WTC11 (cell line): ENCODE measurements at regions not wholly inside any gene's neighbourhood (a gene's known extent, or its start where the extent isn't known, plus 50 kb on each side); places are given as distances from the start of the nearest gene placed in this dataset.

Experiments used
- ATAC-seq: fragments of 200-7000 bp; cut with Tn5 transposase; 2 replicates; pipeline ENCODE4 v1.10.0; 2021; ENCODE audit warnings: mild to moderate bottlenecking, moderate library complexity
- CTCF ChIA-PET: fragments of 300-600 bp; sonication (Branson Sonifier 250); formaldehyde crosslinking; loops from one replicate; lab custom pipeline; 2021; ENCODE audit warnings: antibody characterized with exemption; lab: Charles Lee
- POLR2A ChIA-PET: fragments of 350-600 bp; sonication (Branson Sonifier 250); formaldehyde crosslinking; loops from one replicate; lab custom pipeline; 2021; ENCODE audit warnings: antibody characterized with exemption; lab: Charles Lee
- DNase-seq: peaks from one replicate; pipeline ENCODE4 v3.0.0; 2021; ENCODE audit warnings: low spot score
- H3K27ac Mint-ChIP-seq: 2 replicates; pipeline ENCODE4 v1.8.0; 2021; ENCODE audit warnings: mixed read lengths
- H3K27me3 Mint-ChIP-seq: 2 replicates; pipeline ENCODE4 v1.8.0; 2021; ENCODE audit warnings: low read depth, mild to moderate bottlenecking, moderate library complexity, mixed read lengths
- H3K36me3 Mint-ChIP-seq: 2 replicates; pipeline ENCODE4 v1.8.0; 2021; ENCODE audit warnings: mixed read lengths
- H3K4me1 Mint-ChIP-seq: 2 replicates; pipeline ENCODE4 v1.8.0; 2022; ENCODE audit warnings: mixed read lengths
- H3K4me3 Mint-ChIP-seq: 2 replicates; pipeline ENCODE4 v1.8.0; 2021; ENCODE audit warnings: mild to moderate bottlenecking, moderate library complexity, mixed read lengths
- H3K9me3 Mint-ChIP-seq: 2 replicates; pipeline ENCODE4 v1.8.0; 2021; ENCODE audit warnings: mixed read lengths
- CREB1 ChIP-seq: sonication (generic); formaldehyde crosslinking; IDR thresholded peaks from 2 replicates; pipeline ENCODE4 v1.8.0; 2023; ENCODE audit warnings: mild to moderate bottlenecking, missing genetic modification reagents
- ELF4 ChIP-seq: sonication (generic); formaldehyde crosslinking; IDR thresholded peaks from 2 replicates; pipeline ENCODE4 v1.8.1; 2022; ENCODE audit warnings: low read depth, mild to moderate bottlenecking, moderate library complexity, missing genetic modification reagents
- EMX1 ChIP-seq: fragments of 250-450 bp; sonication (Bioruptor Pico); IDR thresholded peaks from 2 replicates; pipeline ENCODE4 v1.8.0; 2021; ENCODE audit warnings: mild to moderate bottlenecking
- FOXJ3 ChIP-seq: sonication (generic); formaldehyde crosslinking; IDR thresholded peaks from 2 replicates; pipeline ENCODE4 v1.9.0; 2021; ENCODE audit warnings: missing genetic modification reagents, mild to moderate bottlenecking, borderline replicate concordance
- FOXK1 ChIP-seq: sonication (generic); formaldehyde crosslinking; IDR thresholded peaks from 2 replicates; pipeline ENCODE4 v1.8.0; 2022; ENCODE audit warnings: mild to moderate bottlenecking, moderate library complexity, missing genetic modification reagents
- GABPB1 ChIP-seq: sonication (generic); formaldehyde crosslinking; IDR thresholded peaks from 2 replicates; pipeline ENCODE4 v1.8.1; 2023; ENCODE audit warnings: mild to moderate bottlenecking, missing genetic modification reagents
- GTF2I ChIP-seq: fragments of 250-450 bp; sonication (Bioruptor Pico); conservative IDR thresholded peaks from 2 replicates; pipeline ENCODE4 v1.4.0; 2021; ENCODE audit warnings: mild to moderate bottlenecking
- HMGA2 ChIP-seq: fragments of 250-450 bp; sonication (Bioruptor Pico); IDR thresholded peaks from 2 replicates; pipeline ENCODE4 v1.4.0; 2021; ENCODE audit warnings: mild to moderate bottlenecking, moderate library complexity
- JAZF1 ChIP-seq: fragments of 250-450 bp; sonication (Bioruptor Pico); IDR thresholded peaks from 2 replicates; pipeline ENCODE4 v1.9.0; 2021; ENCODE audit warnings: moderate library complexity, mild to moderate bottlenecking, inconsistent platforms
- KAT7 ChIP-seq: sonication (generic); formaldehyde crosslinking; IDR thresholded peaks from 2 replicates; pipeline ENCODE4 v1.8.1; 2023; ENCODE audit warnings: missing genetic modification reagents, mild to moderate bottlenecking, borderline replicate concordance
- MXD4 ChIP-seq: fragments of 250-450 bp; sonication (Bioruptor Pico); IDR thresholded peaks from 2 replicates; pipeline ENCODE4 v1.8.0; 2021; ENCODE audit warnings: mild to moderate bottlenecking, moderate library complexity, borderline replicate concordance
- NFATC4 ChIP-seq: fragments of 250-450 bp; sonication (Bioruptor Pico); IDR thresholded peaks from 2 replicates; pipeline ENCODE4 v1.9.0; 2021; ENCODE audit warnings: mild to moderate bottlenecking
- NFYB ChIP-seq: sonication (generic); formaldehyde crosslinking; conservative IDR thresholded peaks from 2 replicates; pipeline ENCODE4 v1.8.0; 2022; ENCODE audit warnings: low read depth, missing genetic modification reagents
- NR2C2 ChIP-seq: sonication (generic); formaldehyde crosslinking; IDR thresholded peaks from 2 replicates; pipeline ENCODE4 v1.8.0; 2022; ENCODE audit warnings: mild to moderate bottlenecking, missing genetic modification reagents
- RORB ChIP-seq: fragments of 250-450 bp; sonication (Bioruptor Pico); IDR thresholded peaks from 2 replicates; pipeline ENCODE4 v1.9.0; 2021; ENCODE audit warnings: mild to moderate bottlenecking
- TEAD1 ChIP-seq: sonication (generic); formaldehyde crosslinking; IDR thresholded peaks from 2 replicates; pipeline ENCODE4 v1.8.0; 2022; ENCODE audit warnings: mild to moderate bottlenecking, missing genetic modification reagents
- TF ChIP-seq, protein P1 (sequence below): sonication (generic); formaldehyde crosslinking; IDR thresholded peaks from 2 replicates; pipeline ENCODE4 v1.8.1; 2022; ENCODE audit warnings: mild to moderate bottlenecking, moderate library complexity, missing genetic modification reagents
- TF ChIP-seq, protein P2 (sequence below): sonication (generic); formaldehyde crosslinking; IDR thresholded peaks from 2 replicates; pipeline ENCODE4 v1.8.1; 2023; ENCODE audit warnings: mild to moderate bottlenecking, missing genetic modification reagents
- TF ChIP-seq, protein P3 (sequence below): sonication (generic); formaldehyde crosslinking; IDR thresholded peaks from 2 replicates; pipeline ENCODE4 v1.8.1; 2023; ENCODE audit warnings: mild to moderate bottlenecking, missing genetic modification reagents, borderline replicate concordance
- TF ChIP-seq, protein P4 (sequence below): sonication (generic); formaldehyde crosslinking; IDR thresholded peaks from 2 replicates; pipeline ENCODE4 v1.8.0; 2022; ENCODE audit warnings: mild to moderate bottlenecking, missing genetic modification reagents
- TF ChIP-seq, protein P5 (sequence below): fragments of 250-450 bp; sonication (Bioruptor Pico); IDR thresholded peaks from 2 replicates; pipeline ENCODE4 v1.9.0; 2021; ENCODE audit warnings: mild to moderate bottlenecking
- TF ChIP-seq, protein P6 (sequence below): sonication (generic); formaldehyde crosslinking; IDR thresholded peaks from 2 replicates; pipeline ENCODE4 v1.8.0; 2022; ENCODE audit warnings: mild to moderate bottlenecking, missing genetic modification reagents

DNA sequence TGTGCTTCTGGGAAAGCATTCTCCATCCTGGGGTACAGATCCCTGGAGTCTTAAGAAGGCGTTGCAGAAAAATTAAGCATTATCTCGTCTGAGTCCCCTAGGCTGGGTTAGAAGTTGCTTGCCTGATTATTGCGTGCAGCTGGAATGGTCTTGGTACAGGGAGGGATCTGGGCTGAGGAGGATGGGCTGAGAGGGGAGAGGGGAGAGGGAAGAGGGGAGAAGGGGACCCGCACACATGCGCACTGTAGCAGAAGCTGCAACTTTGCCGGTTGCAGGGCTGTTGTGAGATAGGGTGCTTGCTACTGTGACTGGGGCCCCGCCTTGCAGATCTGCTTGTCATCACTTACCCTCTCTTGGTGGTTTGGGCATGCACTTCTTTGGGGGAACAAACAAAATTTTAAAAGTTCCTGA is 316.8 kb downstream of the DLEU7 start:
- Mint-ChIP-seq H3K27me3 (no peaks in the 10 kb centered on the region), H3K27ac (peak overlapping the region; percentile 25; the same call in 1 of the 2 replicates), H3K36me3 (no peaks in the 10 kb centered on the region), H3K4me3 (no peak overlapping the region), H3K9me3 (peaks cover 3% of the 10 kb centered on the region; the same call in 1 of the 2 replicates), H3K4me1 (peaks cover 54% of the 10 kb centered on the region)
- CTCF ChIA-PET = no interaction called here
- DNase-seq (no peak), ATAC-seq (peak; percentile 38)
- POLR2A ChIA-PET = no interaction called here
- TF ChIP-seq, protein P1, sequence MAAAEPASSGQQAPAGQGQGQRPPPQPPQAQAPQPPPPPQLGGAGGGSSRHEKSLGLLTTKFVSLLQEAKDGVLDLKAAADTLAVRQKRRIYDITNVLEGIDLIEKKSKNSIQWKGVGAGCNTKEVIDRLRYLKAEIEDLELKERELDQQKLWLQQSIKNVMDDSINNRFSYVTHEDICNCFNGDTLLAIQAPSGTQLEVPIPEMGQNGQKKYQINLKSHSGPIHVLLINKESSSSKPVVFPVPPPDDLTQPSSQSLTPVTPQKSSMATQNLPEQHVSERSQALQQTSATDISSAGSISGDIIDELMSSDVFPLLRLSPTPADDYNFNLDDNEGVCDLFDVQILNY (CRISPR knock-in tag) = no peak
- TF ChIP-seq, protein P2, sequence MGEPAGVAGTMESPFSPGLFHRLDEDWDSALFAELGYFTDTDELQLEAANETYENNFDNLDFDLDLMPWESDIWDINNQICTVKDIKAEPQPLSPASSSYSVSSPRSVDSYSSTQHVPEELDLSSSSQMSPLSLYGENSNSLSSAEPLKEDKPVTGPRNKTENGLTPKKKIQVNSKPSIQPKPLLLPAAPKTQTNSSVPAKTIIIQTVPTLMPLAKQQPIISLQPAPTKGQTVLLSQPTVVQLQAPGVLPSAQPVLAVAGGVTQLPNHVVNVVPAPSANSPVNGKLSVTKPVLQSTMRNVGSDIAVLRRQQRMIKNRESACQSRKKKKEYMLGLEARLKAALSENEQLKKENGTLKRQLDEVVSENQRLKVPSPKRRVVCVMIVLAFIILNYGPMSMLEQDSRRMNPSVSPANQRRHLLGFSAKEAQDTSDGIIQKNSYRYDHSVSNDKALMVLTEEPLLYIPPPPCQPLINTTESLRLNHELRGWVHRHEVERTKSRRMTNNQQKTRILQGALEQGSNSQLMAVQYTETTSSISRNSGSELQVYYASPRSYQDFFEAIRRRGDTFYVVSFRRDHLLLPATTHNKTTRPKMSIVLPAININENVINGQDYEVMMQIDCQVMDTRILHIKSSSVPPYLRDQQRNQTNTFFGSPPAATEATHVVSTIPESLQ (CRISPR knock-in tag) = no peak
- TF ChIP-seq, protein P3, sequence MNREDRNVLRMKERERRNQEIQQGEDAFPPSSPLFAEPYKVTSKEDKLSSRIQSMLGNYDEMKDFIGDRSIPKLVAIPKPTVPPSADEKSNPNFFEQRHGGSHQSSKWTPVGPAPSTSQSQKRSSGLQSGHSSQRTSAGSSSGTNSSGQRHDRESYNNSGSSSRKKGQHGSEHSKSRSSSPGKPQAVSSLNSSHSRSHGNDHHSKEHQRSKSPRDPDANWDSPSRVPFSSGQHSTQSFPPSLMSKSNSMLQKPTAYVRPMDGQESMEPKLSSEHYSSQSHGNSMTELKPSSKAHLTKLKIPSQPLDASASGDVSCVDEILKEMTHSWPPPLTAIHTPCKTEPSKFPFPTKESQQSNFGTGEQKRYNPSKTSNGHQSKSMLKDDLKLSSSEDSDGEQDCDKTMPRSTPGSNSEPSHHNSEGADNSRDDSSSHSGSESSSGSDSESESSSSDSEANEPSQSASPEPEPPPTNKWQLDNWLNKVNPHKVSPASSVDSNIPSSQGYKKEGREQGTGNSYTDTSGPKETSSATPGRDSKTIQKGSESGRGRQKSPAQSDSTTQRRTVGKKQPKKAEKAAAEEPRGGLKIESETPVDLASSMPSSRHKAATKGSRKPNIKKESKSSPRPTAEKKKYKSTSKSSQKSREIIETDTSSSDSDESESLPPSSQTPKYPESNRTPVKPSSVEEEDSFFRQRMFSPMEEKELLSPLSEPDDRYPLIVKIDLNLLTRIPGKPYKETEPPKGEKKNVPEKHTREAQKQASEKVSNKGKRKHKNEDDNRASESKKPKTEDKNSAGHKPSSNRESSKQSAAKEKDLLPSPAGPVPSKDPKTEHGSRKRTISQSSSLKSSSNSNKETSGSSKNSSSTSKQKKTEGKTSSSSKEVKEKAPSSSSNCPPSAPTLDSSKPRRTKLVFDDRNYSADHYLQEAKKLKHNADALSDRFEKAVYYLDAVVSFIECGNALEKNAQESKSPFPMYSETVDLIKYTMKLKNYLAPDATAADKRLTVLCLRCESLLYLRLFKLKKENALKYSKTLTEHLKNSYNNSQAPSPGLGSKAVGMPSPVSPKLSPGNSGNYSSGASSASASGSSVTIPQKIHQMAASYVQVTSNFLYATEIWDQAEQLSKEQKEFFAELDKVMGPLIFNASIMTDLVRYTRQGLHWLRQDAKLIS = no peak
- TF ChIP-seq ELF4 (CRISPR knock-in tag) (no peak), TEAD1 (CRISPR knock-in tag) (no peak), EMX1 (CRISPR knock-in tag) (no peak), HMGA2 (CRISPR knock-in tag) (no peak), CREB1 (no peak), NFATC4 (no peak), NR2C2 (CRISPR knock-in tag) (no peak), GTF2I (CRISPR knock-in tag) (no peak), FOXK1 (CRISPR knock-in tag) (no peak), MXD4 (CRISPR knock-in tag) (no peak)
- TF ChIP-seq, protein P4, sequence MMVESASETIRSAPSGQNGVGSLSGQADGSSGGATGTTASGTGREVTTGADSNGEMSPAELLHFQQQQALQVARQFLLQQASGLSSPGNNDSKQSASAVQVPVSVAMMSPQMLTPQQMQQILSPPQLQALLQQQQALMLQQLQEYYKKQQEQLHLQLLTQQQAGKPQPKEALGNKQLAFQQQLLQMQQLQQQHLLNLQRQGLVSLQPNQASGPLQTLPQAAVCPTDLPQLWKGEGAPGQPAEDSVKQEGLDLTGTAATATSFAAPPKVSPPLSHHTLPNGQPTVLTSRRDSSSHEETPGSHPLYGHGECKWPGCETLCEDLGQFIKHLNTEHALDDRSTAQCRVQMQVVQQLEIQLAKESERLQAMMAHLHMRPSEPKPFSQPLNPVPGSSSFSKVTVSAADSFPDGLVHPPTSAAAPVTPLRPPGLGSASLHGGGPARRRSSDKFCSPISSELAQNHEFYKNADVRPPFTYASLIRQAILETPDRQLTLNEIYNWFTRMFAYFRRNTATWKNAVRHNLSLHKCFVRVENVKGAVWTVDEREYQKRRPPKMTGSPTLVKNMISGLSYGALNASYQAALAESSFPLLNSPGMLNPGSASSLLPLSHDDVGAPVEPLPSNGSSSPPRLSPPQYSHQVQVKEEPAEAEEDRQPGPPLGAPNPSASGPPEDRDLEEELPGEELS (CRISPR knock-in tag) = no peak
- TF ChIP-seq, protein P5, sequence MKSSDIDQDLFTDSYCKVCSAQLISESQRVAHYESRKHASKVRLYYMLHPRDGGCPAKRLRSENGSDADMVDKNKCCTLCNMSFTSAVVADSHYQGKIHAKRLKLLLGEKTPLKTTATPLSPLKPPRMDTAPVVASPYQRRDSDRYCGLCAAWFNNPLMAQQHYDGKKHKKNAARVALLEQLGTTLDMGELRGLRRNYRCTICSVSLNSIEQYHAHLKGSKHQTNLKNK (CRISPR knock-in tag) = no peak
- TF ChIP-seq, protein P6, sequence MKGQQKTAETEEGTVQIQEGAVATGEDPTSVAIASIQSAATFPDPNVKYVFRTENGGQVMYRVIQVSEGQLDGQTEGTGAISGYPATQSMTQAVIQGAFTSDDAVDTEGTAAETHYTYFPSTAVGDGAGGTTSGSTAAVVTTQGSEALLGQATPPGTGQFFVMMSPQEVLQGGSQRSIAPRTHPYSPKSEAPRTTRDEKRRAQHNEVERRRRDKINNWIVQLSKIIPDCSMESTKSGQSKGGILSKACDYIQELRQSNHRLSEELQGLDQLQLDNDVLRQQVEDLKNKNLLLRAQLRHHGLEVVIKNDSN (CRISPR knock-in tag) = no peak

DNA sequence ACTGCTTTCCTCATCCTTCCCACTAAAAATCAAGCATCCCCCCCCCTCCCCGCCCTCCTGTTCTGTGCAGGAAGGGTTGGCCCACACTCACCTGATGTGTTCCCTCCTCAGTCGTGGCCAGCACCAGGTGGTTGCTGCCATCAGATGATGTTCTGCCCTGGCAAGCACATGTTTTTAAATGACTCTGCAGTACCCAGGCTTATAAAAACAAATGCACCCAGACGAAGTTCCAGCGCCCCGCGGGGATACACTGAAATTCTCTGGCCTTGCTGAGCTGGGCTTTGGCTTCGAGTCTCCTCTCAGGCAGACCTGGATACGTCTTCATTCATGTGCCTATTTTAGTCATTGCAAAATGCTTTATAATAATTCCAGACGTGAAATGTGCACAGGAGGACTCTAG is 316.3 kb downstream of the DLEU7 start:
- TF ChIP-seq NFYB (no peak), RORB (CRISPR knock-in tag) (no peak), JAZF1 (CRISPR knock-in tag) (no peak), KAT7 (CRISPR knock-in tag) (no peak), FOXJ3 (CRISPR knock-in tag) (no peak), GABPB1 (CRISPR knock-in tag) (no peak)
- ChIA-PET CTCF (no interaction called here), POLR2A (no interaction called here)
- H3K27me3 Mint-ChIP-seq = no peaks in the 10 kb centered on the region
- H3K4me3 Mint-ChIP-seq = no peak overlapping the region
- H3K9me3 Mint-ChIP-seq = peaks cover 5% of the 10 kb centered on the region
- ATAC-seq = no peak
- no peak overlapping the region for H3K27ac Mint-ChIP-seq
- H3K4me1 Mint-ChIP-seq = peaks cover 49% of the 10 kb centered on the region
- no peaks in the 10 kb centered on the region for H3K36me3 Mint-ChIP-seq
- no peak for DNase-seq
